CD4-positive, CD25-positive, alpha-beta regulatory T cell (primary cell): ENCODE measurements at regions not wholly inside any gene's neighbourhood (a gene's known extent, or its start where the extent isn't known, plus 50 kb on each side); places are given as distances from the start of the nearest gene placed in this dataset.
A peak's percentile ranks its signal among the peaks of the same experiment; 100 is the strongest.
"Not testable (repeated sequence)": the region's sequence is repeated elsewhere in the genome, so short reads cannot be mapped to it uniquely, and the experiment has no call there.

ENCODE experiments used
- ATAC-seq, 2 donors: fragments of 150-1000 bp; cut with Tn5 transposase; one replicate each; pipeline ENCODE4 v1.10.0; 2021; ENCODE audit warnings: low read depth in 2 of 2, moderate number of reproducible peaks in 2 of 2, moderate library complexity in 1 of 2
- DNase-seq, 3 donors: peaks; one replicate each; pipeline versions ENCODE4 v3.0.0 to v3.0.0-alpha.2; 2012 to 2022; ENCODE audit warnings: mixed read lengths in 1 of 3
- H3K27ac ChIP-seq: one replicate; pipeline ENCODE4 v1.7.0; 2013; ENCODE audit warnings: mild to moderate bottlenecking, low read length; ENCODE audit not compliant: insufficient read depth, poor library complexity, severe bottlenecking
- H3K27me3 ChIP-seq: one replicate; pipeline ENCODE4 v1.7.0; 2013; ENCODE audit warnings: low read length; ENCODE audit not compliant: control insufficient read depth, insufficient read depth
- H3K36me3 ChIP-seq: one replicate; pipeline ENCODE4 v1.7.0; 2013; ENCODE audit warnings: mild to moderate bottlenecking, low read length, moderate library complexity; ENCODE audit not compliant: control insufficient read depth, insufficient read depth
- H3K4me1 ChIP-seq: 2 replicates; pipeline ENCODE4 v1.7.0; 2013; ENCODE audit warnings: mild to moderate bottlenecking, low read length; ENCODE audit not compliant: insufficient read depth, control insufficient read depth, poor library complexity, severe bottlenecking
- H3K4me3 ChIP-seq: one replicate; pipeline ENCODE4 v1.7.0; 2013; ENCODE audit warnings: low read depth, mild to moderate bottlenecking, low read length, moderate library complexity
- H3K9me3 ChIP-seq, 2 experiments: 1 replicate in 1 of 2; 2 replicates in 1 of 2; pipeline ENCODE4 v1.7.0; 2013; ENCODE audit warnings: low read length in 2 of 2, mild to moderate bottlenecking in 1 of 2, moderate library complexity in 1 of 2; ENCODE audit not compliant: control insufficient read depth in 2 of 2
- H3K27ac Mint-ChIP-seq, 3 donors: one replicate each; pipeline ENCODE4 v1.8.0; 2020 to 2022; ENCODE audit warnings: mild to moderate bottlenecking in 3 of 3, mixed read lengths in 3 of 3, moderate library complexity in 2 of 3
- H3K27me3 Mint-ChIP-seq: one replicate; pipeline ENCODE4 v1.8.0; 2022; ENCODE audit warnings: mild to moderate bottlenecking, mixed read lengths
- H3K36me3 Mint-ChIP-seq: one replicate; pipeline ENCODE4 v1.8.0; 2020; ENCODE audit warnings: mixed read lengths
- H3K4me1 Mint-ChIP-seq, 4 donors: one replicate each; pipeline ENCODE4 v1.8.0; 2020 to 2022; ENCODE audit warnings: mixed read lengths in 4 of 4, mild to moderate bottlenecking in 1 of 4
- H3K4me3 Mint-ChIP-seq, 4 donors: one replicate each; pipeline ENCODE4 v1.8.0; 2020 to 2022; ENCODE audit warnings: mild to moderate bottlenecking in 4 of 4, mixed read lengths in 4 of 4, moderate library complexity in 3 of 4
- H3K9me3 Mint-ChIP-seq, 7 donors: one replicate each; pipeline ENCODE4 v1.8.0; 2020 to 2022; ENCODE audit warnings: mixed read lengths in 7 of 7, mild to moderate bottlenecking in 3 of 7, moderate library complexity in 2 of 7

DNA sequence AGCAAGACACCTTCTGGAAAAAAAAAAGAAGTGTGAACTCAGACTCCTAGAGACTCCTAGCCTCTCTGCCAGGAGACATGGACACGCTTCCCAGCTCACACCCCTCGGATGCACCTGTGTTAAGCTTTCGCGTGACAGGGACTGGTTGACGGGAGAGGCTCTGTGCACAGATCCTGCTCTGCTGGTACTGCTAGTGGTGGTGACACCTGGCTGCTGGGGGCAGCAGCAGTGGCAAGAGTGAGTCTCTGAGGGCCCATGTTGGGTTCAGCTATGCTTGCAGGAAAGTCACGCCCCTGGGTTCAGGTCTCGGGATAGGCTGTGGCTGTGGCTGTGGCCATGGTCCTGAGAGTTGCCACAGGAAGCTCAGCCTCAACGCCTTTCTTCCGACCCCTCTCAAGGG lies 81.1 kb downstream of the XRCC2 start:
- H3K36me3 Mint-ChIP-seq: no peaks in the 10 kb centered on the region
- ATAC-seq (no peak), DNase-seq (no peak)
- H3K9me3 Mint-ChIP-seq: no peaks in the 10 kb centered on the region
- Histone ChIP-seq H3K4me1 (no peaks in the 10 kb centered on the region), H3K36me3 (no peaks in the 10 kb centered on the region), H3K27me3 (no peaks in the 10 kb centered on the region), H3K27ac (no peak overlapping the region), H3K9me3 (no peaks in the 10 kb centered on the region), H3K4me3 (no peak overlapping the region)
- H3K27me3 Mint-ChIP-seq: peaks cover 4% of the 10 kb centered on the region
- H3K4me1 Mint-ChIP-seq: peaks cover 0 to 2% (median 0%) of the 10 kb centered on the region in 4 donors
- no peak overlapping the region for H3K27ac Mint-ChIP-seq
- H3K4me3 Mint-ChIP-seq: no peak overlapping the region

DNA sequence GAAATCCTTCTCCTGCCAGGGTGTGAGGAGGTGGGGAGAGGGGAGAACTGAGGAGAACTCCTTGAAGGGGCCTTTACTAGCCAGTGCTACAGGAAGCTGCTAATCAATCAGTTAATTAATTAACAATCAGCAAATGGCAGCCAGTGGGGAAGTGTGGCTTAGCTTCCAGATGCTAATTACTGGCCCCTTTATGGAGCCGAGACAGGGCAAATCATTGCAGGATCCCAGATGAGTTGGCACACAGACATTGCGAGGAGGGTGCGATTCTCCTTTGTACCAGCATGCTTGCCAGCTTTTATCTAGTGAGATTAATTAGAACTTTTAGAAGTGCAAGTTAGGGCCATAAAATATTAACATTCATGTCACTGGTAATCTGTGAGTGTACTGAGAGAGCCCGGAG lies 84.0 kb downstream of the XRCC2 start:
- H3K4me1 ChIP-seq: no peaks in the 10 kb centered on the region
- Mint-ChIP-seq H3K4me3 (no peak overlapping the region), H3K4me1 (no peaks in the 10 kb centered on the region), H3K36me3 (no peaks in the 10 kb centered on the region), H3K27me3 (peaks cover 4% of the 10 kb centered on the region), H3K27ac (no peak overlapping the region), H3K9me3 (no peaks in the 10 kb centered on the region)
- no peaks in the 10 kb centered on the region for H3K9me3 ChIP-seq
- DNase-seq (no peak), ATAC-seq (no peak)
- no peak overlapping the region for H3K4me3 ChIP-seq
- H3K27ac ChIP-seq: no peak overlapping the region
- no peaks in the 10 kb centered on the region for H3K36me3 ChIP-seq
- no peaks in the 10 kb centered on the region for H3K27me3 ChIP-seq

GRCh38 chr7:152590481-152590880 lies 85.5 kb downstream of the XRCC2 start:
- Mint-ChIP-seq H3K27ac (no peak overlapping the region), H3K9me3 (no peaks in the 10 kb centered on the region), H3K36me3 (no peaks in the 10 kb centered on the region), H3K4me3 (no peak overlapping the region), H3K27me3 (peaks cover 4% of the 10 kb centered on the region), H3K4me1 (no peaks in the 10 kb centered on the region)
- Histone ChIP-seq H3K4me1 (no peaks in the 10 kb centered on the region), H3K27me3 (no peaks in the 10 kb centered on the region), H3K9me3 (no peaks in the 10 kb centered on the region), H3K27ac (no peak overlapping the region), H3K36me3 (no peaks in the 10 kb centered on the region), H3K4me3 (no peak overlapping the region)
- no peak for DNase-seq
- ATAC-seq: no peak

- not testable (repeated sequence) for H3K9me3 Mint-ChIP-seq, H3K4me3 Mint-ChIP-seq, ATAC-seq, H3K9me3 ChIP-seq, H3K27me3 Mint-ChIP-seq, H3K27me3 ChIP-seq, H3K36me3 Mint-ChIP-seq, H3K36me3 ChIP-seq, H3K4me3 ChIP-seq, H3K4me1 Mint-ChIP-seq, H3K27ac ChIP-seq, DNase-seq, H3K27ac Mint-ChIP-seq, H3K4me1 ChIP-seq
These were observed 86.1 kb downstream of the XRCC2 start for GRCh38 chr7:152589821-152590220.

DNA sequence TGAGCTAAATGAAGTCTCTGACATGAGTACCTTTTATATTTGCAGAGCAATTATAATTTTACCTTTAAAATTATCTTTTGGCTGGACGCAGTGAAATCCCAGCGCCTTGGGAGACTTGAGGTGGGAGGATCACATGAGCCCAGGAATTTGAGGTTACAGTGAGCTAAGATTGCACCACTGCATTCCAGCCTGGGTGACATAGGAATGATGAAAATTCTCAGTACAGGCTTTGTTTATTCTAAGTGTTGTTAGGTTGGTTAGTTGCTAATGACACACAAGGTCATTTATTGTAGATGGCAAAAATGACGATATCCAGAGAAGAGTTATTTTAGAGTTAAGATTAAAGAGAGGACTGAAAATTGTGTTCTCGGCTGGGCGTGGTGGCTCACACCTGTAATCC lies 87.6 kb downstream of the XRCC2 start:
- ATAC-seq (no peak), DNase-seq (no peak)
- Mint-ChIP-seq H3K27ac (no peak overlapping the region), H3K9me3 (no peaks in the 10 kb centered on the region), H3K4me1 (no peaks in the 10 kb centered on the region), H3K4me3 (no peak overlapping the region), H3K36me3 (no peaks in the 10 kb centered on the region), H3K27me3 (peaks cover 4% of the 10 kb centered on the region)
- Histone ChIP-seq H3K9me3 (no peaks in the 10 kb centered on the region), H3K4me1 (no peaks in the 10 kb centered on the region), H3K27me3 (no peaks in the 10 kb centered on the region), H3K4me3 (no peak overlapping the region), H3K36me3 (no peaks in the 10 kb centered on the region), H3K27ac (no peak overlapping the region)

DNA sequence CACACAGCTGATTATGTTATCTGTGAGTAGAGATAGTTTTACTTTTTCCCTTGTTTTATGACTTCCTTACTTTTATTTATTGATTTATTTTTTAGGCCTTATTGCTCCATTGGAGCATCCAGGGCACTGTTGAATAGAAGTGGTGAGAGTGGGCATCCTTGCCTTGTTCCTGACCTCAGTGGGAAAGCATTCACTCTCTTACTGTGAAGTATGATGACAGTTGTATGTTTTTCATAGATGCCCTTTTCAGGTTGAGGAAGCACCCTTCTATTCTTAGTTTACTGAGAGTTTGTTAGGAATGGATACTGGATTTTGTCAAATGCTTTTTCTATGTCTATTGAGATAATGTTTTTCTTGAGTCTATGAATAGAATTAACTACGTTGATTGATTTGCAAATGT lies 88.6 kb downstream of the XRCC2 start:
- Mint-ChIP-seq H3K4me1 (no peaks in the 10 kb centered on the region), H3K9me3 (no peaks in the 10 kb centered on the region), H3K4me3 (no peak overlapping the region), H3K27ac (no peak overlapping the region), H3K27me3 (peaks cover 4% of the 10 kb centered on the region), H3K36me3 (no peaks in the 10 kb centered on the region)
- ATAC-seq: no peak
- no peak overlapping the region for H3K4me3 ChIP-seq
- no peak overlapping the region for H3K27ac ChIP-seq
- H3K36me3 ChIP-seq: no peaks in the 10 kb centered on the region
- no peaks in the 10 kb centered on the region for H3K9me3 ChIP-seq
- no peak for DNase-seq
- no peaks in the 10 kb centered on the region for H3K27me3 ChIP-seq
- H3K4me1 ChIP-seq: no peaks in the 10 kb centered on the region

- H3K4me1 Mint-ChIP-seq: no peaks in the 10 kb centered on the region
- H3K27ac ChIP-seq: no peak overlapping the region
- no peak for ATAC-seq
These were observed 92.9 kb downstream of the XRCC2 start for GRCh38 chr7:152583006-152583405.

DNA sequence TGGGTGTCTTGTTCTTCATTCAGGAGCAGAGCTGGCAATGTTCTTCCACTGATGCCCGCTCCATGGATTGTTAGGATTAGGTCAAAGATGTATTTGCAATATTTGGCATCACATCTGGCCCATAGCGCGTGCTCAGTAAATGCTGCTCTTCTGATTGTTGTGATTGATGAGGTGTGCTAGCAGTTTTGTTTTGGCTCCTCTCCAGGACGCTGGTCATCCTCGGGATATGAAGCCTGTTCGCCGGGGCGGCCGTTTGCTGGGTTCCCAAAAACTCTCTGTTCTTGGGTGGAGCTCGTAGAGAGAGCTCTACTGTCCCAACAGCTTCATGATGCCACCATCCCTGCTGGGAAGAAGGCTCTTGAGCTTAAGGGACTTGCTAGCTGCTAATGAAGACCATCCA lies 96.9 kb downstream of the XRCC2 start:
- DNase-seq (no peak), ATAC-seq (no peak)
- Histone ChIP-seq H3K9me3 (no peaks in the 10 kb centered on the region), H3K27ac (no peak overlapping the region), H3K27me3 (no peaks in the 10 kb centered on the region), H3K36me3 (no peaks in the 10 kb centered on the region), H3K4me1 (no peaks in the 10 kb centered on the region), H3K4me3 (no peak overlapping the region)
- H3K27me3 Mint-ChIP-seq: no peaks in the 10 kb centered on the region
- no peaks in the 10 kb centered on the region for H3K4me1 Mint-ChIP-seq
- no peak overlapping the region for H3K27ac Mint-ChIP-seq
- no peak overlapping the region for H3K4me3 Mint-ChIP-seq
- no peaks in the 10 kb centered on the region for H3K36me3 Mint-ChIP-seq
- no peaks in the 10 kb centered on the region for H3K9me3 Mint-ChIP-seq

More at GRCh38 chr7:152583006-152583405, 92.9 kb downstream of the XRCC2 start:
- H3K4me3 ChIP-seq: no peak overlapping the region
- H3K36me3 ChIP-seq: no peaks in the 10 kb centered on the region
- Mint-ChIP-seq H3K4me3 (no peak overlapping the region), H3K9me3 (no peaks in the 10 kb centered on the region), H3K27me3 (no peaks in the 10 kb centered on the region), H3K36me3 (no peaks in the 10 kb centered on the region), H3K27ac (peak overlapping the region in 1 of 3 donors; percentile 38)
- no peak for DNase-seq
- H3K9me3 ChIP-seq: no peaks in the 10 kb centered on the region
- no peaks in the 10 kb centered on the region for H3K27me3 ChIP-seq
- no peaks in the 10 kb centered on the region for H3K4me1 ChIP-seq
